NB4 (cell line): ENCODE measurements at regions not wholly inside any gene's neighbourhood (a gene's known extent, or its start where the extent isn't known, plus 50 kb on each side); places are given as distances from the start of the nearest gene placed in this dataset.

Experiments
- CTCF ChIP-seq: IDR thresholded peaks from one replicate; pipeline ENCODE4 v1.5.1; 2012; ENCODE audit warnings: low read depth, low read length
- MAX ChIP-seq: IDR thresholded peaks from 2 replicates; pipeline ENCODE4 v1.6.1; 2011; ENCODE audit warnings: low read depth, low read length

GRCh38 chr4:122990891-122991290 lies 68.5 kb upstream of the NUDT6 start:
- TF ChIP-seq CTCF (no peak), MAX (no peak)
